Adrenal gland (tissue), 9 donors: ENCODE measurements at regions not wholly inside any gene's neighbourhood (a gene's known extent, or its start where the extent isn't known, plus 50 kb on each side); places are given as distances from the start of the nearest gene placed in this dataset.
"Not testable (repeated sequence)": the region's sequence is repeated elsewhere in the genome, so short reads cannot be mapped to it uniquely, and the experiment has no call there.

Experiments
- DNase-seq, 7 donors: peaks; one replicate each; pipeline ENCODE4 v3.0.0-alpha.2; 2019 to 2020
- H3K27ac ChIP-seq, 5 donors: fragments of 200-600 bp; sonication (generic) in 4 of 5; 1 replicate in 3 of 5; 2 replicates in 2 of 5; pipeline versions ENCODE4 v1.5.1 to v1.8.0; 2016 to 2020; ENCODE audit warnings: mild to moderate bottlenecking in 1 of 5
- H3K27me3 ChIP-seq: fragments of 200-600 bp; 2 replicates; pipeline ENCODE4 v1.8.0; 2021
- H3K36me3 ChIP-seq, 2 donors: fragments of 200-600 bp; replicated peaks in 1 of 2; 1 replicate in 1 of 2; 2 replicates in 1 of 2; pipeline versions ENCODE4 v1.5.1 to v1.8.0; 2018 to 2022
- H3K4me1 ChIP-seq, 2 donors: fragments of 200-600 bp; replicated peaks in 1 of 2; 1 replicate in 1 of 2; 2 replicates in 1 of 2; pipeline versions ENCODE4 v1.5.1 to v1.8.0; 2018 to 2021
- H3K4me3 ChIP-seq, 4 donors: fragments of 200-600 bp; sonication (generic) in 3 of 4; one replicate each; pipeline ENCODE4 v1.5.1; 2016 to 2018
- H3K9me3 ChIP-seq, 3 donors: fragments of 200-600 bp; sonication (generic) in 1 of 3; replicated peaks in 1 of 3; 1 replicate in 2 of 3; 2 replicates in 1 of 3; pipeline versions ENCODE4 v1.5.1 to v1.8.0; 2016 to 2021
- CTCF ChIP-seq, 6 experiments: fragments of 450-650 bp in 4 of 6; fragments of 200-600 bp in 2 of 6; sonication (generic) in 1 of 6; IDR thresholded peaks; 1 replicate in 5 of 6; 2 replicates in 1 of 6; pipeline versions ENCODE4 v1.5.1 to v1.8.0; 2016 to 2021; ENCODE audit warnings: antibody characterized with exemption in 6 of 6, mild to moderate bottlenecking in 2 of 6, moderate library complexity in 1 of 6
- POLR2A ChIP-seq, 2 donors: fragments of 450-650 bp; IDR thresholded peaks; one replicate each; pipeline ENCODE4 v1.6.1; 2017; ENCODE audit warnings: antibody characterized with exemption in 2 of 2, mild to moderate bottlenecking in 2 of 2, moderate library complexity in 1 of 2
- WGBS, 4 donors: extraction: QIAGEN DNeasy Blood & Tissue Kit in 2 of 4; methylation state at CpG; one replicate each; pipeline versions ENCODE4 v1.1.5 to v1.1.7; 2013 to 2017; 5-methylcytosine and 5-hydroxymethylcytosine counted together
- intact Hi-C, 2 donors: fragments of 100-400 bp; cut with DNase I; formaldehyde crosslinking; loops; one replicate each; pipeline versions ENCODE4 v1.14.1 to v1.15.0; 2022 to 2023
- donor health status: healthy with polysubstance abuse.
- donor health status: Bipolar disorder and iron deficiency.
- donor health status: DM: yes; HTN: yes; CAD: no.
- donor health status: DM: no; HTN: no; CAD: no.
- donor health status: DM: no; HTN: no; CAD: no.

GRCh38 chr2:129404000-129404685 is 575.3 kb upstream of the RAB6C start:
- H3K4me3 ChIP-seq: no peak overlapping the region
- DNase-seq: no peak
- 57 to 87% (median 82%) methylated on average over 2 of the region's 2 CpGs for WGBS, 4 donors
- peaks cover 0 to 5% (median 0%) of the 10 kb centered on the region in 3 donors for H3K9me3 ChIP-seq
- intact Hi-C loops: no loop called here
- H3K36me3 ChIP-seq: no peaks in the 10 kb centered on the region
- TF ChIP-seq CTCF (IDR thresholded peaks at IDR 0.05): no peak
- TF ChIP-seq POLR2A (IDR thresholded peaks at IDR 0.05): no peak
- H3K27me3 ChIP-seq: no peaks in the 10 kb centered on the region
- no peaks in the 10 kb centered on the region for H3K4me1 ChIP-seq
- H3K27ac ChIP-seq: no peak overlapping the region

- no peak for TF ChIP-seq POLR2A (IDR thresholded peaks at IDR 0.05)
- no peak for TF ChIP-seq CTCF (IDR thresholded peaks at IDR 0.05)
- no peaks in the 10 kb centered on the region for H3K27me3 ChIP-seq
- 68 to 93% (median 80%) methylated on average over 1 of the region's 1 CpG for WGBS, 4 donors
- no peak overlapping the region for H3K4me3 ChIP-seq
- no peak for DNase-seq
- H3K27ac ChIP-seq: no peak overlapping the region
- H3K36me3 ChIP-seq: no peaks in the 10 kb centered on the region
- no peaks in the 10 kb centered on the region for H3K4me1 ChIP-seq
- intact Hi-C loops: no loop called here
- peaks cover 0 to 5% (median 0%) of the 10 kb centered on the region in 3 donors for H3K9me3 ChIP-seq
Observed at GRCh38 chr2:129408570-129408969, 570.9 kb upstream of the RAB6C start.

DNA sequence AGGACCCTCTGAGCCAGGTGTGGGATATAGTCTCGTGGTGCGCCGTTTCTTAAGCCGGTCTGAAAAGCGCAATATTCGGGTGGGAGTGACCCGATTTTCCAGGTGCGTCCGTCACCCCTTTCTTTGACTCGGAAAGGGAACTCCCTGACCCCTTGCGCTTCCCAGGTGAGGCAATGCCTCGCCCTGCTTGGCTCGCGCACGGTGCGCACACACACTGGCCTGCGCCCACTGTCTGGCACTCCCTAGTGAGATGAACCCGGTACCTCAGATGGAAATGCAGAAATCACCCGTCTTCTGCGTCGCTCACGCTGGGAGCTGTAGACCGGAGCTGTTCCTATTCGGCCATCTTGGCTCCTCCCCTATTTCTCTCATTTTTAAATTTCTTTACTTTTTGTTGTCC is 562.4 kb upstream of the RAB6C start:
- DNase-seq, H3K36me3 ChIP-seq, H3K27me3 ChIP-seq, H3K9me3 ChIP-seq, H3K27ac ChIP-seq, intact Hi-C loops, H3K4me3 ChIP-seq, H3K4me1 ChIP-seq: not testable (repeated sequence)
- 92 to 96% (median 95%) methylated on average over 6 to 14 of the region's 24 CpGs for WGBS, 4 donors

DNA sequence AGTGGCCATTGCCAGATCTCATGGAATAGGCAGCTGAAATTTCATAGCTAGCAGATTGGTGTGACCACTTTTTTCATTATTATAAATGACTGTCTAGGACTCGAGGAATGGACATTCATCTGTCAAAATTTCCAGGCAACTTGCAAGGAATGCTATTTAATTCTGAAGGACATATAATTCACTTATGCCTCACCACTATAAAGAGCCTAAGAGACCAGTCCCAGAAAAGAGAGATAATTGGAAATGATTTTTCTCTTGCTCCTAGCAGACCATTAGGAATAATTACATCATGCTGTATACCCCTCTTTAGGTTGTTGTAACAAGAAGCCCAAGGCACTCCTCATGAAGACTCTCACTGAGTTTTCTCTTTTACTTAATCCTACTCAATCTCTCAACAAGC is 557.4 kb upstream of the RAB6C start:
- WGBS, 4 donors: 12 to 28% (median 16%) methylated on average over 1 of the region's 1 CpG
- no peak for TF ChIP-seq POLR2A (IDR thresholded peaks at IDR 0.05)

GRCh38 chr2:129428086-129428660 is 551.3 kb upstream of the RAB6C start:
- H3K9me3 ChIP-seq: no peaks in the 10 kb centered on the region
- whole genome bisulfite sequencing, 4 donors: 85 to 91% (median 88%) methylated on average over 8 to 10 of the region's 10 CpGs
- H3K4me3 ChIP-seq: no peak overlapping the region
- DNase-seq: no peak
- no peaks in the 10 kb centered on the region for H3K27me3 ChIP-seq
- intact Hi-C loops: no loop called here
- no peak overlapping the region for H3K27ac ChIP-seq
- H3K36me3 ChIP-seq: no peaks in the 10 kb centered on the region
- TF ChIP-seq POLR2A (IDR thresholded peaks at IDR 0.05): no peak
- TF ChIP-seq CTCF (IDR thresholded peaks at IDR 0.05): no peak
- no peaks in the 10 kb centered on the region for H3K4me1 ChIP-seq

More for the DNA sequence above, 557.4 kb upstream of the RAB6C start:
- H3K27me3 ChIP-seq: no peaks in the 10 kb centered on the region
- no peak for DNase-seq
- H3K36me3 ChIP-seq: no peaks in the 10 kb centered on the region
- no peaks in the 10 kb centered on the region for H3K4me1 ChIP-seq
- no peak overlapping the region for H3K27ac ChIP-seq
- intact Hi-C loops: no loop called here
- H3K9me3 ChIP-seq: no peaks in the 10 kb centered on the region
- no peak overlapping the region for H3K4me3 ChIP-seq
